K562 (cell line): ENCODE measurements at regions not wholly inside any gene's neighbourhood (a gene's known extent, or its start where the extent isn't known, plus 50 kb on each side); places are given as distances from the start of the nearest gene placed in this dataset.

Experiments
- ATAC-seq: fragments of 200-7000 bp; cut with Tn5 transposase; 3 replicates; pipeline ENCODE4 v1.9.1; 2020; ENCODE audit warnings: moderate library complexity
- BruUV-seq: library from RNA; stranded (reverse); fragments of 400-500 nt; replicated peaks from 2 replicates; lab custom pipeline; 2021; lab: Mats Ljungman, UMichigan
- CTCF ChIA-PET: fragments of 300-600 bp; formaldehyde crosslinking; extraction: SDS; loops from one replicate; lab custom pipeline; 2021; ENCODE audit warnings: low intra/inter-chr PET ratio; lab: Yijun Ruan, JAX
- POLR2A ChIA-PET: fragments of 300-600, 350-650 bp; sonication (Branson Sonifier 250); formaldehyde crosslinking; extraction: SDS; loops from one replicate; lab custom pipeline; 2021; ENCODE audit warnings: antibody characterized with exemption, inconsistent platforms; lab: Yijun Ruan, JAX
- DNase-seq, 4 experiments: peaks; one replicate each; pipeline versions ENCODE4 v3.0.0 to v3.0.0-alpha.2; 2011 to 2018; ENCODE audit warnings: low spot score in 3 of 4, mixed read lengths in 3 of 4; ENCODE audit errors: extremely low read depth in 1 of 4
- FAIRE-seq: peaks from 2 replicates; lab custom pipeline; 2011; peaks lifted over from hg19 to GRCh38; lab: Jason Lieb, UNC
- H2AFZ ChIP-seq: 2 replicates; pipeline ENCODE4 v1.6.0; 2011; ENCODE audit warnings: low read depth, low read length, control low read depth, inconsistent platforms
- H3K27ac ChIP-seq: fragments of 200-600 bp; 3 replicates; pipeline ENCODE4 v1.8.0; 2011; ENCODE audit warnings: low read depth, mild to moderate bottlenecking, control low read depth, inconsistent platforms, low read length, moderate library complexity, mixed read lengths; ENCODE audit errors: extremely low read depth
- H3K27me3 ChIP-seq, 2 experiments: fragments of 300-600 bp in 1 of 2; 2 replicates in 1 of 2; 3 replicates in 1 of 2; pipeline versions ENCODE4 v1.6.0 to v1.8.0; 2011; ENCODE audit warnings: inconsistent platforms in 2 of 2, low read length in 2 of 2, mild to moderate bottlenecking in 1 of 2, mixed read lengths in 1 of 2, moderate library complexity in 1 of 2; ENCODE audit not compliant: control insufficient read depth in 2 of 2, insufficient read depth in 2 of 2
- H3K36me3 ChIP-seq: fragments of 300-600 bp; 3 replicates; pipeline ENCODE4 v1.8.0; 2011; ENCODE audit warnings: mild to moderate bottlenecking, low read length, inconsistent platforms; ENCODE audit not compliant: control insufficient read depth, insufficient read depth
- H3K4me1 ChIP-seq, 2 experiments: fragments of 200-600 bp in 1 of 2; replicated peaks in 1 of 2; 2 replicates in 1 of 2; 3 replicates in 1 of 2; pipeline versions ENCODE4 v1.5.1 to v1.8.0; 2011; ENCODE audit warnings: inconsistent platforms in 2 of 2, low read length in 2 of 2, mild to moderate bottlenecking in 1 of 2, mixed read lengths in 1 of 2, moderate library complexity in 1 of 2; ENCODE audit not compliant: control insufficient read depth in 2 of 2, insufficient read depth in 2 of 2
- H3K4me2 ChIP-seq: 2 replicates; pipeline ENCODE4 v1.6.1; 2011; ENCODE audit warnings: low read length, control low read depth, inconsistent platforms, mixed read lengths; ENCODE audit not compliant: insufficient read depth
- H3K4me3 ChIP-seq: fragments of 200-600 bp; sonication (generic), shearing (Covaris generic); 2 replicates; pipeline ENCODE4 v1.5.1; 2016; ENCODE audit warnings: control low read depth, inconsistent platforms
- H3K79me2 ChIP-seq: fragments of 200-600 bp; 3 replicates; pipeline ENCODE4 v1.8.0; 2011; ENCODE audit warnings: low read length, inconsistent platforms; ENCODE audit not compliant: control insufficient read depth, insufficient read depth
- H3K9ac ChIP-seq, 2 experiments: 2 replicates each; pipeline versions ENCODE4 v1.6.0 to v1.6.1; 2011; ENCODE audit warnings: low read depth in 2 of 2, low read length in 2 of 2, control low read depth in 1 of 2, inconsistent platforms in 1 of 2, mild to moderate bottlenecking in 1 of 2, mixed read lengths in 1 of 2; ENCODE audit not compliant: insufficient read depth in 1 of 2
- H3K9me1 ChIP-seq: one replicate; pipeline ENCODE4 v1.6.0; 2011; ENCODE audit warnings: inconsistent platforms, mild to moderate bottlenecking, low read length, moderate library complexity; ENCODE audit not compliant: control insufficient read depth, insufficient read depth
- H3K9me3 ChIP-seq: replicated peaks from 2 replicates; pipeline ENCODE4 v1.5.1; 2011; ENCODE audit warnings: low read depth, low read length, inconsistent platforms; ENCODE audit not compliant: control insufficient read depth, insufficient read depth
- H4K20me1 ChIP-seq: replicated peaks from 2 replicates; pipeline ENCODE4 v1.6.1; 2011; ENCODE audit warnings: low read length, inconsistent platforms, mixed read lengths; ENCODE audit not compliant: control insufficient read depth, insufficient read depth
- BHLHE40 ChIP-seq: IDR thresholded peaks from 2 replicates; pipeline ENCODE4 v1.6.1; 2011; ENCODE audit warnings: low read length, improper control_type of control experiment
- CHD4 ChIP-seq: fragments of 200-600 bp; sonication (generic); IDR thresholded peaks from 3 replicates; pipeline ENCODE4 v1.6.1; 2012; ENCODE audit warnings: low read depth, mild to moderate bottlenecking, mixed read lengths, low read length, inconsistent platforms; ENCODE audit not compliant: insufficient read depth, insufficient replicate concordance, poor library complexity, severe bottlenecking
- HDAC3 ChIP-seq: fragments of 450-650 bp; IDR thresholded peaks from 2 replicates; pipeline ENCODE4 v1.6.1; 2018; ENCODE audit warnings: borderline replicate concordance, mild to moderate bottlenecking, moderate library complexity; ENCODE audit not compliant: partially characterized antibody
- NFRKB ChIP-seq: fragments of 450-650 bp; IDR thresholded peaks from 2 replicates; pipeline ENCODE4 v1.6.1; 2016; ENCODE audit warnings: low read depth
- RFX7 ChIP-seq: fragments of 250-450 bp; sonication (Bioruptor Pico); IDR thresholded peaks from 2 replicates; pipeline ENCODE4 v1.5.1; 2021; ENCODE audit warnings: mild to moderate bottlenecking
- WGBS: fragments of 100-300 bp; shearing (Covaris generic); methylation state at CpG from one replicate; pipeline ENCODE4 v1.1.6; 2016; ENCODE audit warnings: low coverage, mixed read lengths; ENCODE audit not compliant: insufficient coverage; ENCODE audit errors: missing lambda C conversion rate; 5-methylcytosine and 5-hydroxymethylcytosine counted together
- in situ Hi-C: fragments of 300-500 bp; cut with MboI; formaldehyde crosslinking; loops from 4 replicates; pipeline ENCODE4 v1.15.0; 2018; ENCODE audit warnings: inconsistent platforms, mixed read lengths
- intact Hi-C: fragments of 100-400 bp; cut with micrococcal nuclease; formaldehyde crosslinking; loops from 2 replicates; pipeline ENCODE4 v1.14.2; 2022

- CTCF ChIA-PET, result no interaction called here
- no peak for DNase-seq
- intact Hi-C loops, result no loop called here
- H3K79me2 ChIP-seq, result no peaks in the 10 kb centered on the region
- H3K4me2 ChIP-seq, result no peak overlapping the region
- no peak for ATAC-seq
- H2AFZ ChIP-seq, result no peak overlapping the region
- no peaks in the 10 kb centered on the region for H3K9me1 ChIP-seq
- no TSS peak for BruUV-seq
- H3K36me3 ChIP-seq, result no peaks in the 10 kb centered on the region
- no peaks in the 10 kb centered on the region for H3K4me1 ChIP-seq
- WGBS, result 1% methylated on average over 4 of the region's 4 CpGs
- POLR2A ChIA-PET, result no interaction called here
- FAIRE-seq, result no peak
- H3K9me3 ChIP-seq, result no peaks in the 10 kb centered on the region
- H3K27me3 ChIP-seq, result no peaks in the 10 kb centered on the region
- no peak overlapping the region for H3K27ac ChIP-seq
- no peak for TF ChIP-seq CHD4
- no peak for TF ChIP-seq NFRKB
- TF ChIP-seq BHLHE40, result no peak
- no peak for TF ChIP-seq RFX7
- no peaks in the 10 kb centered on the region for H4K20me1 ChIP-seq
- H3K9ac ChIP-seq, result no peak overlapping the region
- in situ Hi-C loops, result no loop called here
- no peak overlapping the region for H3K4me3 ChIP-seq
Measured at GRCh38 chr6:22221211-22221610, 75.6 kb downstream of the PRL start.

- H3K9me1 ChIP-seq, result no peaks in the 10 kb centered on the region
- CTCF ChIA-PET, result no interaction called here
- H3K27ac ChIP-seq, result no peak overlapping the region
- no peaks in the 10 kb centered on the region for H3K27me3 ChIP-seq
- H4K20me1 ChIP-seq, result no peaks in the 10 kb centered on the region
- no peak for FAIRE-seq
- no peaks in the 10 kb centered on the region for H3K4me1 ChIP-seq
- 0% methylated on average over 3 of the region's 3 CpGs for WGBS
- DNase-seq, result no peak
- no peak for ATAC-seq
- POLR2A ChIA-PET, result no interaction called here
- no peak overlapping the region for H2AFZ ChIP-seq
- intact Hi-C loops (no loop called here), in situ Hi-C loops (no loop called here)
- H3K9ac ChIP-seq, result no peak overlapping the region
- no peaks in the 10 kb centered on the region for H3K9me3 ChIP-seq
- H3K36me3 ChIP-seq, result no peaks in the 10 kb centered on the region
- H3K4me2 ChIP-seq, result no peak overlapping the region
- no peaks in the 10 kb centered on the region for H3K79me2 ChIP-seq
- BruUV-seq, result no TSS peak
- no peak overlapping the region for H3K4me3 ChIP-seq
- no peak for TF ChIP-seq HDAC3
- TF ChIP-seq, all 486 proteins: peak for 0
Measured at GRCh38 chr6:22221630-22222029, 75.2 kb downstream of the PRL start.
